HL-60 (cell line): ENCODE measurements at regions not wholly inside any gene's neighbourhood (a gene's known extent, or its start where the extent isn't known, plus 50 kb on each side); places are given as distances from the start of the nearest gene placed in this dataset.

ENCODE experiments used
- DNase-seq, 2 experiments: peaks; one replicate each; pipeline ENCODE4 v3.0.0-alpha.2; 2010 to 2020; ENCODE audit warnings: low read depth in 1 of 2, low spot score in 1 of 2
- H3K27ac ChIP-seq: fragments of 250-450 bp; sonication (Bioruptor Pico); replicated peaks from 2 replicates; pipeline ENCODE4 v1.5.1; 2020; ENCODE audit warnings: mild to moderate bottlenecking, moderate library complexity
- H3K27me3 ChIP-seq: fragments of 250-450 bp; sonication (Bioruptor Pico); 2 replicates; pipeline ENCODE4 v1.5.1; 2021; ENCODE audit warnings: mild to moderate bottlenecking, moderate library complexity; ENCODE audit not compliant: insufficient read depth, poor library complexity, severe bottlenecking
- H3K4me3 ChIP-seq: replicated peaks from 2 replicates; pipeline ENCODE4 v1.5.1; 2011; ENCODE audit warnings: mild to moderate bottlenecking, control low read depth, low read length; ENCODE audit not compliant: insufficient read depth
- CTCF ChIP-seq: IDR thresholded peaks from one replicate; pipeline ENCODE4 v1.5.1; 2011; ENCODE audit warnings: low read length, control low read depth, inconsistent platforms; ENCODE audit not compliant: insufficient read depth
- GABPA ChIP-seq: IDR thresholded peaks from 2 replicates; pipeline ENCODE4 v1.6.1; 2012; ENCODE audit warnings: low read depth
- POLR2AphosphoS5 ChIP-seq: IDR thresholded peaks from 2 replicates; pipeline ENCODE4 v1.6.1; 2012; ENCODE audit warnings: low read depth
- REST ChIP-seq: IDR thresholded peaks from 2 replicates; pipeline ENCODE4 v1.6.1; 2012; ENCODE audit warnings: low read depth; ENCODE audit not compliant: insufficient replicate concordance
- SPI1 ChIP-seq: IDR thresholded peaks from 2 replicates; pipeline ENCODE4 v1.6.1; 2012; ENCODE audit warnings: low read depth, mild to moderate bottlenecking, borderline replicate concordance

- H3K4me3 ChIP-seq: no peak overlapping the region
- H3K27ac ChIP-seq: no peak overlapping the region
- H3K27me3 ChIP-seq: no peaks in the 10 kb centered on the region
- no peak for DNase-seq
- TF ChIP-seq SPI1 (no peak), GABPA (no peak), REST (no peak), CTCF (no peak)
Measured at GRCh38 chr11:33567004-33567403, 133.6 kb downstream of the C11orf91 start.

DNA sequence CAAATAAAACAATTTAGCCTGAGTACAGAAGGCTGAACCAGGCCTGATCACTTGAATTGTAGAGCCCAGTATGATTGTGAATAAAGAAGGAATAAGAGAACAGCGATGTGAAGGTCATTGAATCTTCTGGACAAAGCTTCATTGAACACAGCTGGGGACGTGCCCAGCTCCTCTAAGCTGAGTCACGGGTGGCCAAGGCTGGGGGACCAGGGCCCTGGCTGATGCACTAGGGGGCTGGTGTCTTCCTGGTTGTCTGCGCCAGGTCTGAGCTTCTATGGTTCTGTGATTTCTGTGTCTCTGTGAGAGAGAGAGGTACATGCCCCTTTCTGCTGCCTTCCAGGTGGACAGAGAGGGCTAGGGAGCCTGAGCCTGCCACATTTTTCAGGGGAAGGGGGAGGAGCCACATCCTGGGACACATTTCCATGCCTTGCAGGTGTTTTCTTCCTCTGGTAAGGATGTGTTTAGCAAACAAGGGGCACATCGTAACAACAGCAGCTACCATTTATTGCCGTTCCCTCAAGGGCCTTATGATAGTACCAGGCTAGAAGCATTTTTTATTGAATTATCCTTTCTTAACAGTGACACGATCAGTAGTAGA lies 135.7 kb downstream of the C11orf91 start:
- no peak for TF ChIP-seq CTCF
- TF ChIP-seq SPI1: no peak
- TF ChIP-seq REST: no peak
- TF ChIP-seq GABPA: no peak
- H3K4me3 ChIP-seq: no peak overlapping the region

DNA sequence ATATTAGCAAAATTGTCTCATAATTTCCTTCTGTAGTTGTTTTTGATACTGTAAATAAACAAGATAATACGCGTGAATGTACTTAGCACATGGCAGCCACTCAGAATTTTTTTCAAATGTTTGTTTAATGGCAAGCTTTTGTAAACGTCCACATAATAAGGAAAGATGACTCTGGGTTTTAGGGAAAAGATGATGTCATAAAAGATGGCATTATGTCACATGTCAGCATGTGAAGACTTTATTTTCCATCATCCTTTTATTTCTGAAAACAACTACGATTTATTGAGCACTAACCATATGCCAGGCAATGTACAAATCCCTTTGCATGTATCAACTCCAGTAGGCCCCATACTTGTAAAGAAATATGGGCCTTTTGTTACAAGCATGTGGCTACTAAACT lies 139.9 kb downstream of the C11orf91 start:
- no peak for TF ChIP-seq REST
- no peak for TF ChIP-seq GABPA
- no peak for TF ChIP-seq CTCF
- TF ChIP-seq POLR2AphosphoS5: no peak
- no peak for TF ChIP-seq SPI1
- H3K27me3 ChIP-seq: no peaks in the 10 kb centered on the region
- no peak for DNase-seq
- H3K27ac ChIP-seq: no peak overlapping the region
- no peak overlapping the region for H3K4me3 ChIP-seq

More for the DNA sequence above, 135.7 kb downstream of the C11orf91 start:
- no peaks in the 10 kb centered on the region for H3K27me3 ChIP-seq
- H3K27ac ChIP-seq: no peak overlapping the region
- no peak for DNase-seq
